Psoas muscle (tissue), 7 donors: ENCODE measurements at regions not wholly inside any gene's neighbourhood (a gene's known extent, or its start where the extent isn't known, plus 50 kb on each side); places are given as distances from the start of the nearest gene placed in this dataset.

ENCODE experiments used
- ATAC-seq, 4 donors: fragments of 200-7000 bp; cut with Tn5 transposase; one replicate each; pipeline ENCODE4 v1.9.1; 2020; ENCODE audit warnings: moderate library complexity in 3 of 4, mild to moderate bottlenecking in 2 of 4
- DNase-seq, 2 donors: peaks; one replicate each; pipeline ENCODE4 v3.0.0-alpha.2; 2020
- H3K27ac ChIP-seq: fragments of 200-600 bp; one replicate; pipeline ENCODE4 v1.8.0; 2022
- H3K27me3 ChIP-seq, 3 donors: fragments of 200-600 bp in 1 of 3; one replicate each; pipeline versions ENCODE4 v1.6.1 to v1.8.0; 2013 to 2022; ENCODE audit warnings: low read length in 2 of 3, mild to moderate bottlenecking in 2 of 3, moderate library complexity in 1 of 3; ENCODE audit not compliant: insufficient read depth in 3 of 3
- H3K36me3 ChIP-seq, 2 donors: fragments of 200-600 bp in 1 of 2; one replicate each; pipeline versions ENCODE4 v1.6.1 to v1.8.0; 2013 to 2022; ENCODE audit warnings: low read depth in 1 of 2, mild to moderate bottlenecking in 1 of 2, moderate library complexity in 1 of 2; ENCODE audit not compliant: insufficient read depth in 1 of 2
- H3K4me1 ChIP-seq: fragments of 200-600 bp; one replicate; pipeline ENCODE4 v1.8.0; 2022
- H3K4me3 ChIP-seq: fragments of 200-600 bp; one replicate; pipeline ENCODE4 v1.8.0; 2022; ENCODE audit warnings: mild to moderate bottlenecking
- H3K9me3 ChIP-seq: fragments of 200-600 bp; one replicate; pipeline ENCODE4 v1.8.0; 2022
- WGBS, 3 donors: extraction: QIAGEN DNeasy Blood & Tissue Kit; methylation state at CpG; one replicate each; pipeline versions ENCODE4 v1.1.6 to v1.1.7; 2013; 5-methylcytosine and 5-hydroxymethylcytosine counted together
- intact Hi-C, 2 donors: fragments of 100-400 bp; cut with DNase I; formaldehyde crosslinking; loops; one replicate each; pipeline versions ENCODE4 v1.11.0 to v1.14.2; 2022
- TF ChIP-seq, protein P1 (sequence below): fragments of 200-600 bp; IDR thresholded peaks from one replicate; pipeline ENCODE4 v1.8.0; 2022; ENCODE audit warnings: antibody characterized with exemption
- donor health status: healthy with polysubstance abuse.
- donor health status: DM: no; HTN: no; CAD: no; lungs with moderate emphysema.
- donor health status: Bipolar disorder and iron deficiency.
- donor health status: healthy.
- donor health status: DM: yes; HTN: yes; CAD: no.
- donor health status: DM: no; HTN: no; CAD: no.
- donor health status: DM: yes; HTN: yes; CAD: no.

GRCh38 chr2:16515696-16516095 lies 149.9 kb downstream of the CYRIA start:
- ATAC-seq (no peak), DNase-seq (no peak)
- Histone ChIP-seq H3K27me3 (peaks cover 0 to 13% (median 0%) of the 10 kb centered on the region in 3 donors), H3K4me1 (no peaks in the 10 kb centered on the region), H3K27ac (no peak overlapping the region), H3K36me3 (no peaks in the 10 kb centered on the region), H3K4me3 (no peak overlapping the region), H3K9me3 (no peaks in the 10 kb centered on the region)
- WGBS, 3 donors, result 67 to 75% (median 72%) methylated on average over 4 of the region's 4 CpGs
- TF ChIP-seq, protein P1, sequence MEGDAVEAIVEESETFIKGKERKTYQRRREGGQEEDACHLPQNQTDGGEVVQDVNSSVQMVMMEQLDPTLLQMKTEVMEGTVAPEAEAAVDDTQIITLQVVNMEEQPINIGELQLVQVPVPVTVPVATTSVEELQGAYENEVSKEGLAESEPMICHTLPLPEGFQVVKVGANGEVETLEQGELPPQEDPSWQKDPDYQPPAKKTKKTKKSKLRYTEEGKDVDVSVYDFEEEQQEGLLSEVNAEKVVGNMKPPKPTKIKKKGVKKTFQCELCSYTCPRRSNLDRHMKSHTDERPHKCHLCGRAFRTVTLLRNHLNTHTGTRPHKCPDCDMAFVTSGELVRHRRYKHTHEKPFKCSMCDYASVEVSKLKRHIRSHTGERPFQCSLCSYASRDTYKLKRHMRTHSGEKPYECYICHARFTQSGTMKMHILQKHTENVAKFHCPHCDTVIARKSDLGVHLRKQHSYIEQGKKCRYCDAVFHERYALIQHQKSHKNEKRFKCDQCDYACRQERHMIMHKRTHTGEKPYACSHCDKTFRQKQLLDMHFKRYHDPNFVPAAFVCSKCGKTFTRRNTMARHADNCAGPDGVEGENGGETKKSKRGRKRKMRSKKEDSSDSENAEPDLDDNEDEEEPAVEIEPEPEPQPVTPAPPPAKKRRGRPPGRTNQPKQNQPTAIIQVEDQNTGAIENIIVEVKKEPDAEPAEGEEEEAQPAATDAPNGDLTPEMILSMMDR, result no peak
- intact Hi-C loops, result no loop called here

GRCh38 chr2:16513626-16514025 lies 152.0 kb downstream of the CYRIA start:
- intact Hi-C loops, result no loop called here
- no peak overlapping the region for H3K27ac ChIP-seq
- H3K4me3 ChIP-seq, result no peak overlapping the region
- no peak for ATAC-seq
- no peaks in the 10 kb centered on the region for H3K4me1 ChIP-seq
- DNase-seq, result no peak
- no peaks in the 10 kb centered on the region for H3K36me3 ChIP-seq
- no peaks in the 10 kb centered on the region for H3K9me3 ChIP-seq
- TF ChIP-seq, protein P1, result no peak
- 81 to 87% (median 83%) methylated on average over 2 of the region's 2 CpGs for WGBS, 3 donors
- peaks cover 0 to 23% (median 0%) of the 10 kb centered on the region in 3 donors for H3K27me3 ChIP-seq

DNA sequence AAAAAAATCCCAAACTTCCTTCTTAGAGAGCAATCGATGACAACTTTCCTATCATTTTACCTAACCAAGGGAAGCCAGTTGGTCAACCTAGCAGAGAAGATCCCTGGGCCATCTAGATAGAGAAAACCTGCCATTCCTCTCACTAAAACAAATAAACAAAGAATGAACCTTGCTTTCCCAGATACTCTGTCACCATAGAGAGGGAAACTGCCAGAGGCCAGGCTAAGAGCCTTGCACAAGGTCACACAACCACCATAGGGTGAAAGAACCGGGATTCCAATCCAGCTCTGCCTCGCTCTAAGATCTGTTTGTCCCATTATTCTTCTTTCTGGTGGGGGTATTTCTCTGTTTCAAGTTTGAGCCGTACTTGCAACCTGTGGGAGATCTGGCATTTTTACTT lies 154.6 kb downstream of the CYRIA start:
- Histone ChIP-seq H3K9me3 (no peaks in the 10 kb centered on the region), H3K4me3 (no peak overlapping the region), H3K4me1 (peaks cover 8% of the 10 kb centered on the region), H3K27me3 (peaks cover 0 to 47% (median 0%) of the 10 kb centered on the region in 3 donors), H3K36me3 (no peaks in the 10 kb centered on the region), H3K27ac (no peak overlapping the region)
- ATAC-seq, result no peak
- DNase-seq, result no peak
- intact Hi-C loops, result no loop called here
- 87 to 92% (median 89%) methylated on average over 4 of the region's 4 CpGs for WGBS, 3 donors
- TF ChIP-seq, protein P1, result no peak

GRCh38 chr2:16509042-16509441 lies 156.6 kb downstream of the CYRIA start:
- no peaks in the 10 kb centered on the region for H3K36me3 ChIP-seq
- H3K4me3 ChIP-seq, result no peak overlapping the region
- peaks cover 8% of the 10 kb centered on the region for H3K4me1 ChIP-seq
- DNase-seq, result no peak
- H3K9me3 ChIP-seq, result no peaks in the 10 kb centered on the region
- TF ChIP-seq, protein P1, result no peak
- H3K27me3 ChIP-seq, result peaks cover 0 to 34% (median 0%) of the 10 kb centered on the region in 3 donors
- no peak for ATAC-seq
- no peak overlapping the region for H3K27ac ChIP-seq
- 78 to 79% (median 78%) methylated on average over 3 of the region's 3 CpGs for WGBS, 3 donors
- intact Hi-C loops, result loop anchor here (5.0 to 10.0 kb wide), 4 partner anchors 224 to 872 kb away; partner anchors contain the start of gene MYCN (in 1 of the 2)

- peaks cover 0 to 34% (median 0%) of the 10 kb centered on the region in 3 donors for H3K27me3 ChIP-seq
- no peak overlapping the region for H3K27ac ChIP-seq
- TF ChIP-seq, protein P1, result no peak
- no peaks in the 10 kb centered on the region for H3K36me3 ChIP-seq
- DNase-seq (no peak), ATAC-seq (no peak)
- intact Hi-C loops, result loop anchor here (5.0 to 10.0 kb wide), 4 partner anchors 224 to 871 kb away; partner anchors contain the start of gene MYCN (in 1 of the 2)
- H3K9me3 ChIP-seq, result no peaks in the 10 kb centered on the region
- WGBS, 3 donors, result 17% methylated on average over 12 of the region's 12 CpGs
- peaks cover 8% of the 10 kb centered on the region for H3K4me1 ChIP-seq
- H3K4me3 ChIP-seq, result peak overlapping the region; percentile 65
Measured at GRCh38 chr2:16508490-16508851, 157.2 kb downstream of the CYRIA start.
